Erythroblast (primary cell): ENCODE measurements at regions not wholly inside any gene's neighbourhood (a gene's known extent, or its start where the extent isn't known, plus 50 kb on each side); places are given as distances from the start of the nearest gene placed in this dataset.

Experiments
- GATA1 ChIP-seq: IDR thresholded peaks from 2 replicates; pipeline ENCODE4 v1.6.1; 2011; ENCODE audit warnings: low read depth, mild to moderate bottlenecking, control low read depth, low read length, moderate library complexity
- POLR2A ChIP-seq: IDR thresholded peaks from 2 replicates; pipeline ENCODE4 v1.6.1; 2011; ENCODE audit warnings: mild to moderate bottlenecking, low read length

- TF ChIP-seq POLR2A (no peak), GATA1 (no peak)
Observed at GRCh38 chr15:53312707-53313106, 446.8 kb downstream of the WDR72 start.
